SU-DHL-6 (cell line): ENCODE measurements at regions not wholly inside any gene's neighbourhood (a gene's known extent, or its start where the extent isn't known, plus 50 kb on each side); places are given as distances from the start of the nearest gene placed in this dataset.

ENCODE experiments used
- EZH2phosphoT487 ChIP-seq: fragments of 200-600 bp; sonication (generic), shearing (Covaris generic); conservative IDR thresholded peaks from 2 replicates; pipeline ENCODE4 v1.6.1; 2018; ENCODE audit warnings: mild to moderate bottlenecking, antibody characterized with exemption, low read length, moderate library complexity, mixed read lengths
- TF ChIP-seq, protein P1 (sequence below): fragments of 200-600 bp; sonication (generic); IDR thresholded peaks from one replicate; pipeline ENCODE4 v1.5.1; 2017; ENCODE audit warnings: antibody characterized with exemption, mild to moderate bottlenecking, low read length, moderate library complexity; ENCODE audit not compliant: insufficient read depth, poor library complexity, severe bottlenecking

DNA sequence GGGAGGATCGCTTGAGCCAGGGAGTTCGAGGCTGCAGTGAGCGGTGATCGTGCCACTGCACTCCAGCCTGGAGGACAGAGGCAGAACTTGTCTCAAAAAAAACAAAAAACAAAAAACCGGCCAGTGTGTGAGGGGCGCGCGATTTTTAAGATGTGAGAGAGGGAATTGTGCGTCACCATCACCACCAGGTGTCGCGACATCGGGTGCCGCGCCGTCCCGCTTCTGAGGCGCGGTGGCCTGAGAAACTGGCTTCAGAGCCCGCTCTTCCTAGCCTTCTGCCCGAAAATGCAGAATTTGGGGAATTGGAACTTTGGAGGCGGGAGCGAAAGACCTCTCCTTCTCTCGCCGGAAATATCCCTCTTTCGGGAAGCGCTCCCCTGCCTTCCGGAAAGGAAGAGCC is 524.8 kb downstream of the KCNJ18 start:
- TF ChIP-seq, protein P1, sequence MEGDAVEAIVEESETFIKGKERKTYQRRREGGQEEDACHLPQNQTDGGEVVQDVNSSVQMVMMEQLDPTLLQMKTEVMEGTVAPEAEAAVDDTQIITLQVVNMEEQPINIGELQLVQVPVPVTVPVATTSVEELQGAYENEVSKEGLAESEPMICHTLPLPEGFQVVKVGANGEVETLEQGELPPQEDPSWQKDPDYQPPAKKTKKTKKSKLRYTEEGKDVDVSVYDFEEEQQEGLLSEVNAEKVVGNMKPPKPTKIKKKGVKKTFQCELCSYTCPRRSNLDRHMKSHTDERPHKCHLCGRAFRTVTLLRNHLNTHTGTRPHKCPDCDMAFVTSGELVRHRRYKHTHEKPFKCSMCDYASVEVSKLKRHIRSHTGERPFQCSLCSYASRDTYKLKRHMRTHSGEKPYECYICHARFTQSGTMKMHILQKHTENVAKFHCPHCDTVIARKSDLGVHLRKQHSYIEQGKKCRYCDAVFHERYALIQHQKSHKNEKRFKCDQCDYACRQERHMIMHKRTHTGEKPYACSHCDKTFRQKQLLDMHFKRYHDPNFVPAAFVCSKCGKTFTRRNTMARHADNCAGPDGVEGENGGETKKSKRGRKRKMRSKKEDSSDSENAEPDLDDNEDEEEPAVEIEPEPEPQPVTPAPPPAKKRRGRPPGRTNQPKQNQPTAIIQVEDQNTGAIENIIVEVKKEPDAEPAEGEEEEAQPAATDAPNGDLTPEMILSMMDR, result no peak
- TF ChIP-seq EZH2phosphoT487, result no peak
